Liver (tissue), 8 donors: ENCODE measurements at regions not wholly inside any gene's neighbourhood (a gene's known extent, or its start where the extent isn't known, plus 50 kb on each side); places are given as distances from the start of the nearest gene placed in this dataset.

Experiments
- DNase-seq: peaks from one replicate; pipeline ENCODE4 v3.0.0-alpha.2; 2017; ENCODE audit warnings: low spot score
- H3K27ac ChIP-seq, 2 donors: one replicate each; pipeline ENCODE4 v1.7.0; 2013; ENCODE audit warnings: inconsistent platforms in 2 of 2, low read length in 2 of 2, control low read depth in 1 of 2, low read depth in 1 of 2, mild to moderate bottlenecking in 1 of 2
- H3K27me3 ChIP-seq, 4 donors: one replicate each; pipeline versions ENCODE4 v1.6.1 to v1.7.0; 2013; ENCODE audit warnings: low read length in 3 of 4, inconsistent platforms in 1 of 4, mild to moderate bottlenecking in 1 of 4, moderate library complexity in 1 of 4; ENCODE audit not compliant: control insufficient read depth in 4 of 4, insufficient read depth in 4 of 4
- H3K36me3 ChIP-seq, 4 donors: one replicate each; pipeline versions ENCODE4 v1.6.1 to v1.7.0; 2013; ENCODE audit warnings: low read length in 3 of 4, mild to moderate bottlenecking in 3 of 4, low read depth in 1 of 4, moderate library complexity in 1 of 4; ENCODE audit not compliant: control insufficient read depth in 4 of 4, insufficient read depth in 3 of 4
- H3K4me1 ChIP-seq, 4 donors: one replicate each; pipeline versions ENCODE4 v1.6.1 to v1.7.0; 2013; ENCODE audit warnings: low read length in 3 of 4, mild to moderate bottlenecking in 3 of 4, moderate library complexity in 1 of 4; ENCODE audit not compliant: control insufficient read depth in 4 of 4, insufficient read depth in 4 of 4
- H3K4me3 ChIP-seq, 3 donors: one replicate each; pipeline versions ENCODE4 v1.6.1 to v1.7.0; 2013; ENCODE audit warnings: low read length in 3 of 3, control low read depth in 1 of 3, low read depth in 1 of 3, mild to moderate bottlenecking in 1 of 3
- H3K9ac ChIP-seq, 2 donors: one replicate each; pipeline ENCODE4 v1.7.0; 2013; ENCODE audit warnings: low read length in 2 of 2, mild to moderate bottlenecking in 2 of 2, moderate library complexity in 2 of 2, control low read depth in 1 of 2, low read depth in 1 of 2
- H3K9me3 ChIP-seq, 4 donors: one replicate each; pipeline versions ENCODE4 v1.6.1 to v1.7.0; 2013; ENCODE audit warnings: low read length in 3 of 4; ENCODE audit not compliant: control insufficient read depth in 4 of 4
- CTCF ChIP-seq: fragments of 150-350 bp; IDR thresholded peaks from 2 replicates; pipeline ENCODE4 v1.5.1; 2017; ENCODE audit warnings: improper control_type of control experiment, low read depth, low read length; ENCODE audit not compliant: missing input control
- EGR1 ChIP-seq, 2 donors: IDR thresholded peaks; 2 replicates each; pipeline ENCODE4 v1.6.1; 2016 to 2018; ENCODE audit warnings: antibody characterized with exemption in 2 of 2, low read depth in 2 of 2
- GABPA ChIP-seq, 2 donors: IDR thresholded peaks in 1 of 2; conservative IDR thresholded peaks in 1 of 2; 2 replicates each; pipeline ENCODE4 v1.6.1; 2016; ENCODE audit warnings: antibody characterized with exemption in 2 of 2, mild to moderate bottlenecking in 1 of 2, moderate library complexity in 1 of 2
- REST ChIP-seq: IDR thresholded peaks from 2 replicates; pipeline ENCODE4 v1.6.1; 2016; ENCODE audit warnings: antibody characterized with exemption, mild to moderate bottlenecking
- YY1 ChIP-seq: IDR thresholded peaks from 2 replicates; pipeline ENCODE4 v1.6.1; 2016; ENCODE audit warnings: antibody characterized with exemption, mild to moderate bottlenecking
- WGBS: extraction: QIAGEN DNeasy Blood & Tissue Kit; methylation state at CpG from one replicate; pipeline ENCODE4 v1.1.7; 2013; 5-methylcytosine and 5-hydroxymethylcytosine counted together
- donor health status: healthy.
- donor health status: healthy.
- donor health status: healthy.
- donor health status: healthy.
- donor health status: healthy.

DNA sequence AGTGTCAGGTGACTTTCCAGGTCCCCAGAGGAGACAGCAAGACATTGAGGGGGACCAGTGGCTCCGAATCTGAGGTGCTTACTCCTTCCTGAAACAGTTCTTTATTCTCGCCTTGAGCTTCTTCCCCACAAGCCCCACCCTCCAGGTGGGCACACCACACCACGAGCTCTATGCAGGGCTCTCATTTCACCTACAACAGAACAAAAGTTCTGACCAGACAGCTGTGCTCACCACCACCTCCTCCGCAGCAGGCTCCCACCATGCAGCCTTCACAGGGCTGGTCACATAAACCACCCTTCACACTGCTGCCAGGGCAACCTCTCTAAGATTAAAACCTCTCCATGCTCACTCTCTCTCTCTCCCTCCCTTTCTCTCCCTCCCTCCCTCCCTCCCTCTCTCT lies 384.5 kb upstream of the ARID1B start (continued):
- no peak for TF ChIP-seq CTCF

GRCh38 chr6:156391977-156392376 lies 385.2 kb upstream of the ARID1B start:
- no peak for DNase-seq
- 72% methylated on average over 4 of the region's 4 CpGs for WGBS
- no peak overlapping the region for H3K27ac ChIP-seq

More at GRCh38 chr6:156391977-156392376, 385.2 kb upstream of the ARID1B start:
- Histone ChIP-seq H3K4me1 (no peaks in the 10 kb centered on the region), H3K36me3 (no peaks in the 10 kb centered on the region), H3K9ac (no peak overlapping the region), H3K27me3 (peaks cover 0 to 11% (median 2%) of the 10 kb centered on the region in 4 donors), H3K4me3 (no peak overlapping the region), H3K9me3 (no peaks in the 10 kb centered on the region)
- no peak for TF ChIP-seq GABPA (IDR thresholded peaks at IDR 0.05 in 1 of 2, conservative IDR thresholded peaks at IDR 0.05 in 1 of 2)
- no peak for TF ChIP-seq CTCF
- TF ChIP-seq YY1, result no peak
- TF ChIP-seq EGR1 (IDR thresholded peaks at IDR 0.05; ENCODE audit: low read depth in 2 of 2), result no peak
- no peak for TF ChIP-seq REST
